NCI-H82 (cell line): ENCODE measurements at regions not wholly inside any gene's neighbourhood (a gene's known extent, or its start where the extent isn't known, plus 50 kb on each side); places are given as distances from the start of the nearest gene placed in this dataset.

Source experiments
- DNase-seq: peaks from one replicate; lab custom pipeline; 2025; lab: John Stamatoyannopoulos, UW

GRCh38 chr1:79762461-79762860 lies 755.9 kb upstream of the ADGRL4 start:
- DNase-seq, result no peak

- DNase-seq, result peak; percentile 32
Measured at GRCh38 chr1:79760531-79760930, 754.0 kb upstream of the ADGRL4 start.

DNA sequence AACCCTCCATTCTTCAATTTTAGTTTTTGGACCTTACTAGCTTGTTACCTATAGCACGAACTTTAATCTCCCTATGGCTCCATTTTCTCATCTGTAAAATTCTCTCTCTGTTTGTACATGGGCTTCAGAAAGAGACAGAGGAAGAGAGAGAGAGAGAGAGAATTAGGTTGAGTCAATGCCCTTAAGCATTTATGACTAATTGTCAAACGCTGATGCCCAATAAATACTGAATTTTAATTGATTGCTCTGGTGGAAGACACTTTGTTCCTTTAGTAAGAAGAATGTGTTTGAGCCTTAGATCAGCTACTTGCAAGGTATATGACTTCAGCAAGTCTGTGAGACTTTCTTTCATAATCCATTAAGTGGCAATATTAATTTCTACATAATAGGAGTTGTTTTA lies 743.1 kb upstream of the ADGRL4 start:
- no peak for DNase-seq

- no peak for DNase-seq
Measured at GRCh38 chr1:79745929-79746328, 739.4 kb upstream of the ADGRL4 start.

DNA sequence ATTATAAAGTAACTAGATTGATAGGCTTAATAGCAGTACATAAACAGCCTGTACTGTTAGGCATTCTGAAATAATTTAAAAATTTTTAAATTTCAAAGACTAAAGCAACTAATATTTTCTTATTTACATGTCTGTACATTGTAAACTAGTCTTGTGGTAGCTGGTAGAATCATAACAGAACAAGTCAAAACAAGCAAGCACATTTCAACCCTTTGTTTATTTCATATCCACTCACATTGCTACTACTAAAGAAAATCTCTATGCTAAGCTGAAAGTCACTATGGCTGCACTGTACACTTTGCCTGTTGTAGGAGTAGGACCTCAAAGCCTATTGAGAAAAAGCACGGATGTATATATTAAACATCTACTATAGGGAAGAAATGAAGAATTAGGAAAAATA lies 738.2 kb upstream of the ADGRL4 start:
- DNase-seq, result no peak

GRCh38 chr1:79741720-79742421 lies 735.3 kb upstream of the ADGRL4 start:
- no peak for DNase-seq

- no peak for DNase-seq
Measured at GRCh38 chr1:79738101-79738500, 731.6 kb upstream of the ADGRL4 start.

GRCh38 chr1:79737193-79737592 lies 730.7 kb upstream of the ADGRL4 start:
- no peak for DNase-seq

DNA sequence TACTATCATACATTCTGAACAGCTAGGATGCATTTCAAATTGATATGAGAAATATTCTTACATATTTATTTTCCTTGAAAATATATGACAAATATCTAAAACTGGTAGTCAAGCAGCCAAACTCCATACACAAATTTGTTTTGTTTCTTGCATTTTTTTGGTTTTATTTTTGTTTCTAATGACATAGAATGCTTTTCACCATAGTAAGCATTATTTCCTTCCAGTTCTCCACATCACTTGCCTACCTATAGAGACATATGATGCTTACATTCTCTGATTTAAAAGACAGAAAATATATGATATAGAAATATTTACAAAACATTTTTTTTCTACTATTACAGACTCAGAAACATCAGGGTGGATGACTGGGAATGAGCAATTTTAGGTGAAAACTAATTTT lies 726.4 kb upstream of the ADGRL4 start:
- no peak for DNase-seq

- no peak for DNase-seq
Measured at GRCh38 chr1:79726911-79727310, 720.4 kb upstream of the ADGRL4 start.

- DNase-seq, result no peak
Measured at GRCh38 chr1:79726321-79726720, 719.8 kb upstream of the ADGRL4 start.

GRCh38 chr1:79716447-79716846 lies 709.9 kb upstream of the ADGRL4 start:
- no peak for DNase-seq

DNA sequence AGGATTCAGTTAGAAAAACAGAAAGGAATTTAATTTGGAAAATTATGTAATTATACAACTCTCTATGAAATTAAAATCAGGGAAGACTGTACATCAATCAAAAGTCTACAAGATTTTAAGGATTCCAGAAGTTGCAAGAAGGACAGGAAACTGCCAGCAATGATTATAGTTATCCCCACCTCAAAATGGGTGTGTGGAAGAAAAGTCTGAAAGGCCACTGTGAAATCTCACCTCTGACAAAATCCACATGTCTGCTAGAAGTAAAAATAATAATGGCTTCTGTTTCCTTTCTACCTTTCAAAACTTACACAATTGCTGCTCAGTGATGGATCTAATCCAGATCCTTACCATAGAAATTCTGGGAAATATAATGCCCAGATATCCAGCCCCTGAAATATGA lies 708.1 kb upstream of the ADGRL4 start:
- no peak for DNase-seq

DNA sequence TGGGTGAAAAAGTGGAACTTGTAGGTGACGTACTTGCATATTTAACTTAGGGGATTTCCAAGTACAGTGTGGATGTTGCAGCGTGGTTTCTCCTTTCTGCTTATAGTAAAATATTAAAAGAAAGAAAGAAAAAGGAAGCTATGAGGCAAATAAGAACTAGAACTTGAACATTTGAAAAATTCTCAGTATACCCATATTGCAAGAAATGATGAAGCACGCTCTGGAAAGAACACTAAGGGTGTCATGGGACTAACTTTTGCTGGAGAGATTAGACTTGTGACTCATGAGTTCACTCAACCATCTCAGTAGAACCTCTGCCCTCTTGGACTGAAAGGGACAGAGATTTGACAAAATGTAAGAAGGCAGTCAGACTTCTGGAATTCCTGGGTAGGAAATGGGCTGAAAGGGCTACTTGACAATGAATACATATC lies 704.5 kb upstream of the ADGRL4 start:
- no peak for DNase-seq

- DNase-seq, result no peak
Measured at GRCh38 chr1:79708646-79709265, 702.2 kb upstream of the ADGRL4 start.

DNA sequence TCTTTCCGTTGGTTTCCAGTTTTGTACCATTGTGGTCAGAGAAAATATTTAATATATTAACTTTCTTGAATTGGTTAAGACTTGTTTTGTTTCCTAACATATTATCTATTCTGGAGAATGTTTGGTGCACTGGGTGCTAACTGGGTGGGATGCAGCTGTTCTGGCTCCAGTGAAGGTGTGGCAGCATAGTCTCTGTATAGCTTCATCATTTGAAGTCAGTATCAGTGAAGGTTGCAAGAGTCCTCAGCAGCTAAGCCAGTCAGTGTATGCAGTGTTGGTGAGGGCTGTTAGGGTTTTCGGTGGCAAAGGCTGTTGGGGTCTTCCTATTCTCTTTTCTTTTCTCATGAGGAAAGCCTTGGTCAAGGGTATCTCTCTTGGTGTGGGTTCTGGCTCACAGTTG lies 698.7 kb upstream of the ADGRL4 start:
- no peak for DNase-seq

DNA sequence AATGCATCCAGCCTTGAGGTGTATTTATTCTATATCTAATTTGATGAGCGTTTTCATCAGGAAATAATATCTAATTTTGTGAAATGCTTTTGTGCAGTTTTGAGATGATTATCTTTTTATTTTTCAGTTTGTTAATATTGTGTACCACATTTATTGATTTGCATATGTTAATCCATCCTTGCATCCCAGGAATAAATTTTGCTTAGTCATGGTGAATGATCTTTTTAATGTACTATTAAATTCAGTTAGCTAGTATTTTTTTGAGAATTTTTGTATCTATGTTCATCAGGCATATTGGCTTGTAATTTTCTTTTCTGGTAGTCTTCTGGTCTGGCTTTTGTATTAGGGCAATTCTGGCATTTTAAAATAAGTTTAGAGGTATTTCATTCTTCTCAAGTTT lies 697.5 kb upstream of the ADGRL4 start:
- DNase-seq, result no peak

DNA sequence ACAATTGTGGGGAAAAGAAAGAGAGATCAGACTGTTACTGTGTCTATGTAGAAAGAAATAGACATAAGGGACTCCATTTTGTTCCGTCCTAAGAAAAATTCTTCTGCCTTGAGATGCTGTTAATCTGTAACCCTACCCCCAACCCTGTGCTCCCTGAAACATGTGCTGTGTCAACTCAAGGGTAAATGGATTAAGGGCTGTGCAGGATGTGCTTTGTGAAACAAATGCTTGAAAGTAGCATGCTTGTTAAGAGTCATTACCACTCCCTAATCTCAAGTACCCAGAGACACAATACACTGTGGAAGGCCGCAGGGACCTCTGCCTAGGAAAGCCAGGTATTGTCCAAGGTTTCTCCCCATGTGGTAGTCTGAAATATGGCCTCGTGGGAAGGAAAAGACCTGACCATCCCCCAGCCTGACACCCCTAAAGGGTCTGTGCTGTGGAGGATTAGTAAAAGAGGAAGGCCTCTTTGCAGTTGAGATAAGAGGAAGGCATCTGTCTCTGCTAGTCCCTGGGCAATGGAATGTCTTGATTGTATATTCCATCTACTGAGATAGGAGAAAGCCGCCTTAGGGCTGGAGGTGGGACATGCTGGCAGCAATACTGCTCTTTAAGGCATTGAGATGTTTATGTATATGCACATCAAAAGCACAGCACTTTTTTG lies 695.9 kb upstream of the ADGRL4 start:
- peak; percentile 94 for DNase-seq

GRCh38 chr1:79695138-79695537 lies 688.6 kb upstream of the ADGRL4 start:
- peak; percentile 76 for DNase-seq

DNA sequence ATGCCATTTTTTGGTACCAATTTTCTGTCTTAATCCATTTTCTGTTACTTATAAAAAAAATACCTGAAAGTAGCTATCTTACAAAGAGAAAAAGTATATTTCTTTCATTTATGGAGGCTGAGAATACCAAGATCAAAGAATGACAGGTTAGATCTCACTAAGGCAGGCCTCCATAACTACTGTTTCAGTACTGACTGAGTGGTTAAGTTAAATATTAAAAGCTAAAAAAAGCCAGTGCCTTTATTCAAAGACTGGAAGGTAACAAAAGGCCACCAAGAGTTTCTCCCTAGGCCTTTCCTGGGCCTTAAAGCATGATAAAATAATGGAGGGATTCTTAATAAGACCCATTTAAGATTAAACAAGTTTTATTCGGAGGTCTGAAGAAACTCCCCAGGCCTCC lies 687.7 kb upstream of the ADGRL4 start:
- DNase-seq, result no peak

GRCh38 chr1:79693441-79694114 lies 687.0 kb upstream of the ADGRL4 start:
- DNase-seq, result peak; percentile 35

GRCh38 chr1:79692519-79692918 lies 686.0 kb upstream of the ADGRL4 start:
- DNase-seq, result no peak

GRCh38 chr1:79688932-79689331 lies 682.4 kb upstream of the ADGRL4 start:
- no peak for DNase-seq
